ENCODE measurements at regions not wholly inside any gene's neighbourhood (a gene's known extent, or its start where the extent isn't known, plus 50 kb on each side); places are given as distances from the start of the nearest gene placed in this dataset.

DNA sequence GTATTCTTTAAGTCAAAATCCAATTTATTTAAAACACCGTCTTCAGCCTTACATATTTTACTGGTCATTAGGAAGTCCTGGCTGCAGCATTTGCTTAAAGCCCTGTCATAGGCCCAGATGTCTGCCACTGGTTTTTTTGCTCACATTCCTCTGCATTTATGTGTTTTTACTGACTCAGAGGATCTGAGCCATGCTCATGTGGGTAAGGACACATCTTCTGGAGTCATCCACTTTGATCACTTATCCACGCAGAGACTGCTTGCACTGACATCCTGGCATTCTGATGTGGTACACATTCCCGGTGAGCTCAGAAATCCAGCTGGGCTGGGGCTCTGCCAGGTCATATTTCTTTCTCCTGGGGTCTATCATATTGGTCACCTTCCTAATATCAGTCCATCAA lies 531.7 kb upstream of the ARGLU1 start:
- TF ChIP-seq POLR2A (IDR thresholded peaks at IDR 0.05), result no peak
- TF ChIP-seq, protein P1, sequence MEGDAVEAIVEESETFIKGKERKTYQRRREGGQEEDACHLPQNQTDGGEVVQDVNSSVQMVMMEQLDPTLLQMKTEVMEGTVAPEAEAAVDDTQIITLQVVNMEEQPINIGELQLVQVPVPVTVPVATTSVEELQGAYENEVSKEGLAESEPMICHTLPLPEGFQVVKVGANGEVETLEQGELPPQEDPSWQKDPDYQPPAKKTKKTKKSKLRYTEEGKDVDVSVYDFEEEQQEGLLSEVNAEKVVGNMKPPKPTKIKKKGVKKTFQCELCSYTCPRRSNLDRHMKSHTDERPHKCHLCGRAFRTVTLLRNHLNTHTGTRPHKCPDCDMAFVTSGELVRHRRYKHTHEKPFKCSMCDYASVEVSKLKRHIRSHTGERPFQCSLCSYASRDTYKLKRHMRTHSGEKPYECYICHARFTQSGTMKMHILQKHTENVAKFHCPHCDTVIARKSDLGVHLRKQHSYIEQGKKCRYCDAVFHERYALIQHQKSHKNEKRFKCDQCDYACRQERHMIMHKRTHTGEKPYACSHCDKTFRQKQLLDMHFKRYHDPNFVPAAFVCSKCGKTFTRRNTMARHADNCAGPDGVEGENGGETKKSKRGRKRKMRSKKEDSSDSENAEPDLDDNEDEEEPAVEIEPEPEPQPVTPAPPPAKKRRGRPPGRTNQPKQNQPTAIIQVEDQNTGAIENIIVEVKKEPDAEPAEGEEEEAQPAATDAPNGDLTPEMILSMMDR (IDR thresholded peaks at IDR 0.05), result no peak
- no peak for TF ChIP-seq EP300 (IDR thresholded peaks at IDR 0.05)
- no peak for TF ChIP-seq POLR2AphosphoS5 (IDR thresholded peaks at IDR 0.05)
